ENCODE measurements at regions not wholly inside any gene's neighbourhood (a gene's known extent, or its start where the extent isn't known, plus 50 kb on each side); places are given as distances from the start of the nearest gene placed in this dataset.

DNA sequence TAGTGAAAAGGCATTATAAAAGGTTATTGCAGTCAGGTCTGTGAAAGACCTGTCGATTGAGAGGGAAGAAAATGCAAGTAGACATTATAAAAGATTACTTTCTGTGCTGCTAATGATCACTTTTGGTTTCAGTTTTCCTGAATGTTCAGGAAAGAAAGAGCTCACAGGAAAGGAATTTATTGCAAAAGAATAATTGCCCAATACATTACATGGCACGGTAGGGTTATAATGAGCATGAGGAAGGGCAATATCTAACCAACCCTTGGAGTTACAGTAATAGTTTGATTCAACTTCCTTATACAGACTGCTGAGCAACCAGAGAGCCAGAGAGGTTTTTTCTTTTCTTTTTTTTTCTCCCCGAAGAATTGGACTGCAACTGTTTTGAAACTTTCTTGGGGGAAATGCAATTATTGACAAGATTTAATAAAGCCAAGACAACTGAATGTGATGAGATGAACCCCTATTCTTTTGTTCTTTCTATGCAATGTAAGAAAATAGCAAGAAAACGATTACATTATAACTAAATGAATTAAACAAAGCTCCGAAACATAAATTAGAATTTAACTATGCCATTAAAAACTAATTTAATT, 247.0 kb downstream of the C4orf33 start:
- Histone ChIP-seq H3K4me1 (ENCODE audit: control insufficient read depth, insufficient read depth, low read length) (no peaks in the 10 kb centered on the region), H2AK9ac (replicated peaks; ENCODE audit: low read depth, low read length, poor library complexity) (no peak overlapping the region), H3K23ac (ENCODE audit: low read depth, low read length) (no peak overlapping the region), H2BK5ac (ENCODE audit: low read depth, low read length, poor library complexity, severe bottlenecking) (no peak overlapping the region), H3K9ac (ENCODE audit: low read depth, low read length) (no peak overlapping the region; the same call in 1 of the 2 replicates), H3K27ac (ENCODE audit: insufficient read depth, low read length) (no peak overlapping the region), H4K5ac (ENCODE audit: low read depth, low read length) (peak overlapping the region; percentile 58; the same call in 1 of the 2 replicates), H4K91ac (ENCODE audit: insufficient read depth, low read depth, low read length) (no peak overlapping the region), H3K36me3 (ENCODE audit: control insufficient read depth, insufficient read depth, low read length) (no peaks in the 10 kb centered on the region), H3K14ac (replicated peaks; ENCODE audit: low read depth, low read length) (no peak overlapping the region), H3K4me2 (ENCODE audit: low read depth, low read length) (peak overlapping the region; percentile 94; the same call in 1 of the 2 replicates), H3K18ac (ENCODE audit: low read depth, low read length) (no peak overlapping the region; the same call in 1 of the 2 replicates), H2AFZ (replicated peaks; ENCODE audit: low read length, poor library complexity) (no peak overlapping the region), H2BK20ac (ENCODE audit: low read depth, low read length) (no peak overlapping the region), H3K4ac (ENCODE audit: low read depth, low read length) (no peak overlapping the region), H2BK120ac (ENCODE audit: low read depth, low read length) (no peak overlapping the region), H3K56ac (ENCODE audit: extremely low read depth, insufficient read depth, low read length) (no peak overlapping the region), H3K9me1 (ENCODE audit: insufficient read depth, low read length) (no peaks in the 10 kb centered on the region), H2BK15ac (ENCODE audit: low read depth, low read length) (no peak overlapping the region), H4K20me1 (ENCODE audit: insufficient read depth, low read length) (no peaks in the 10 kb centered on the region), H4K8ac (ENCODE audit: low read depth in 2 of 2, low read length in 2 of 2) (0 out of 4 replicates have a peak overlapping the region, but pooled peaks of 1 of the 2 experiments have one; percentile 31), H2AK5ac (ENCODE audit: low read depth, low read length) (no peak overlapping the region), H3K4me3 (ENCODE audit: insufficient read depth, low read depth, low read length) (peak overlapping the region; percentile 49; the same call in 1 of the 2 replicates), H3K79me1 (ENCODE audit: low read depth in 1 of 2, low read length in 2 of 2) (no peaks in the 10 kb centered on the region), H3K27me3 (ENCODE audit: control insufficient read depth, insufficient read depth, low read length) (no peaks in the 10 kb centered on the region; the same call in 1 of the 2 replicates), H3K9me3 (ENCODE audit: control insufficient read depth, insufficient read depth, low read length) (no peaks in the 10 kb centered on the region)
- intact Hi-C loops (cut with micrococcal nuclease) (loop anchor here (5.0 to 10.0 kb wide), 3 partner anchors 468 to 1151 kb away; partner anchors contain the start of gene PGRMC2), in situ Hi-C loops (cut with MboI; ENCODE audit: low sequenced_read_pairs) (no loop called here), dilution Hi-C loops (cut with HindIII; ENCODE audit: low sequenced_read_pairs, unreplicated experiment) (no loop called here)
- TF ChIP-seq MAFK (IDR thresholded peaks at IDR 0.05; ENCODE audit: low read depth, low read length) (no peak), RAD21 (IDR thresholded peaks at IDR 0.05; ENCODE audit: low read length) (no peak), RFX5 (IDR thresholded peaks at IDR 0.05; ENCODE audit: low read depth, low read length) (no peak), POLR2A (IDR thresholded peaks at IDR 0.05; ENCODE audit: low read depth, low read length) (no peak), MXI1 (IDR thresholded peaks at IDR 0.05; ENCODE audit: borderline replicate concordance, low read depth, low read length) (no peak), FOS (IDR thresholded peaks at IDR 0.05; ENCODE audit: low read depth, low read length) (peak; percentile 4; the same call in 1 of the 2 replicates), CHD1 (IDR thresholded peaks at IDR 0.05; ENCODE audit: low read depth, low read length) (no peak), SMC3 (IDR thresholded peaks at IDR 0.05; ENCODE audit: low read depth, low read length) (no peak), MAZ (IDR thresholded peaks at IDR 0.05; ENCODE audit: borderline replicate concordance, low read depth, low read length) (no peak), RCOR1 (IDR thresholded peaks at IDR 0.05; ENCODE audit: insufficient replicate concordance, low read length) (no peak), CEBPB (IDR thresholded peaks at IDR 0.05; ENCODE audit: low read depth, low read length) (peak; percentile 94), BHLHE40 (IDR thresholded peaks at IDR 0.05; ENCODE audit: low read depth, low read length) (no peak)
- TF ChIP-seq, protein P1, sequence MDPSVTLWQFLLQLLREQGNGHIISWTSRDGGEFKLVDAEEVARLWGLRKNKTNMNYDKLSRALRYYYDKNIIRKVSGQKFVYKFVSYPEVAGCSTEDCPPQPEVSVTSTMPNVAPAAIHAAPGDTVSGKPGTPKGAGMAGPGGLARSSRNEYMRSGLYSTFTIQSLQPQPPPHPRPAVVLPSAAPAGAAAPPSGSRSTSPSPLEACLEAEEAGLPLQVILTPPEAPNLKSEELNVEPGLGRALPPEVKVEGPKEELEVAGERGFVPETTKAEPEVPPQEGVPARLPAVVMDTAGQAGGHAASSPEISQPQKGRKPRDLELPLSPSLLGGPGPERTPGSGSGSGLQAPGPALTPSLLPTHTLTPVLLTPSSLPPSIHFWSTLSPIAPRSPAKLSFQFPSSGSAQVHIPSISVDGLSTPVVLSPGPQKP (IDR thresholded peaks at IDR 0.05; ENCODE audit: borderline replicate concordance, low read depth, low read length), result no peak
- TF ChIP-seq, protein P2, sequence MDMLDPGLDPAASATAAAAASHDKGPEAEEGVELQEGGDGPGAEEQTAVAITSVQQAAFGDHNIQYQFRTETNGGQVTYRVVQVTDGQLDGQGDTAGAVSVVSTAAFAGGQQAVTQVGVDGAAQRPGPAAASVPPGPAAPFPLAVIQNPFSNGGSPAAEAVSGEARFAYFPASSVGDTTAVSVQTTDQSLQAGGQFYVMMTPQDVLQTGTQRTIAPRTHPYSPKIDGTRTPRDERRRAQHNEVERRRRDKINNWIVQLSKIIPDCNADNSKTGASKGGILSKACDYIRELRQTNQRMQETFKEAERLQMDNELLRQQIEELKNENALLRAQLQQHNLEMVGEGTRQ (IDR thresholded peaks at IDR 0.05; ENCODE audit: low read depth, low read length), result no peak
- TF ChIP-seq, protein P3, sequence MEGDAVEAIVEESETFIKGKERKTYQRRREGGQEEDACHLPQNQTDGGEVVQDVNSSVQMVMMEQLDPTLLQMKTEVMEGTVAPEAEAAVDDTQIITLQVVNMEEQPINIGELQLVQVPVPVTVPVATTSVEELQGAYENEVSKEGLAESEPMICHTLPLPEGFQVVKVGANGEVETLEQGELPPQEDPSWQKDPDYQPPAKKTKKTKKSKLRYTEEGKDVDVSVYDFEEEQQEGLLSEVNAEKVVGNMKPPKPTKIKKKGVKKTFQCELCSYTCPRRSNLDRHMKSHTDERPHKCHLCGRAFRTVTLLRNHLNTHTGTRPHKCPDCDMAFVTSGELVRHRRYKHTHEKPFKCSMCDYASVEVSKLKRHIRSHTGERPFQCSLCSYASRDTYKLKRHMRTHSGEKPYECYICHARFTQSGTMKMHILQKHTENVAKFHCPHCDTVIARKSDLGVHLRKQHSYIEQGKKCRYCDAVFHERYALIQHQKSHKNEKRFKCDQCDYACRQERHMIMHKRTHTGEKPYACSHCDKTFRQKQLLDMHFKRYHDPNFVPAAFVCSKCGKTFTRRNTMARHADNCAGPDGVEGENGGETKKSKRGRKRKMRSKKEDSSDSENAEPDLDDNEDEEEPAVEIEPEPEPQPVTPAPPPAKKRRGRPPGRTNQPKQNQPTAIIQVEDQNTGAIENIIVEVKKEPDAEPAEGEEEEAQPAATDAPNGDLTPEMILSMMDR (conservative IDR thresholded peaks at IDR 0.05; ENCODE audit: low read depth, low read length), result no peak
- no TSS peak for BruUV-seq (replicated peaks)
- ChIA-PET POLR2A (ENCODE audit: unreplicated experiment) (no interaction called here), CTCF (interaction anchor here (0.6 kb wide), 2 partner anchors 27 to 116 kb away, joined by 4 to 5 read pairs; no protein-coding TSS in a partner anchor)
- peak; percentile 67 for DNase-seq
- WGBS, 2 experiments (ENCODE audit: extremely low coverage in 2 of 2, insufficient read length in 1 of 2), result no CpG with 5 or more reads among the region's 5 CpGs
- ATAC-seq (ENCODE audit: low read depth), result peak; percentile 75

Measured in IMR-90 (cell line).